SK-N-SH (cell line): ENCODE measurements at regions not wholly inside any gene's neighbourhood (a gene's known extent, or its start where the extent isn't known, plus 50 kb on each side); places are given as distances from the start of the nearest gene placed in this dataset.

ENCODE experiments used
- CTCF ChIA-PET: fragments of 300-600, 350-600 bp; formaldehyde crosslinking; extraction: SDS; loops from one replicate; lab custom pipeline; 2021; lab: Yijun Ruan, JAX
- POLR2A ChIA-PET: fragments of 350-600 bp; sonication (Branson Sonifier 250); formaldehyde crosslinking; extraction: SDS; loops from one replicate; lab custom pipeline; 2020; ENCODE audit warnings: antibody characterized with exemption, inconsistent platforms; lab: Yijun Ruan, JAX
- DNase-seq: peaks from one replicate; pipeline ENCODE4 v3.0.0; 2012
- H2AFZ ChIP-seq: fragments of 200-600 bp; sonication (generic); 2 replicates; pipeline ENCODE4 v1.8.1; 2016; ENCODE audit warnings: antibody characterized with exemption, mild to moderate bottlenecking, low read depth
- H3F3A ChIP-seq: fragments of 200-600 bp; sonication (generic); replicated peaks from 2 replicates; pipeline ENCODE3; 2016; ENCODE audit warnings: antibody characterized with exemption, mild to moderate bottlenecking; ENCODE audit not compliant: insufficient read depth
- H3K27ac ChIP-seq, 2 experiments: fragments of 200-500 bp in 1 of 2; fragments of 200-600 bp in 1 of 2; sonication (Bioruptor generic) in 1 of 2; sonication (generic), shearing (Covaris generic) in 1 of 2; 2 replicates each; pipeline versions ENCODE4 v1.5.1 to v1.6.1; 2014 to 2016; ENCODE audit warnings: low read depth in 2 of 2, inconsistent platforms in 1 of 2, low read length in 1 of 2, mild to moderate bottlenecking in 1 of 2, mixed read lengths in 1 of 2
- H3K27me3 ChIP-seq: fragments of 200-600 bp; sonication (generic), shearing (Covaris generic); 2 replicates; pipeline ENCODE4 v1.6.1; 2016; ENCODE audit warnings: mixed run types; ENCODE audit not compliant: insufficient read depth
- H3K36me3 ChIP-seq, 2 experiments: fragments of 200-500 bp in 1 of 2; fragments of 200-600 bp in 1 of 2; sonication (Bioruptor generic) in 1 of 2; sonication (generic) in 1 of 2; replicated peaks in 1 of 2; 2 replicates each; pipeline versions ENCODE3 to v1.5.1; 2014 to 2016; ENCODE audit warnings: low read length in 1 of 2, mild to moderate bottlenecking in 1 of 2; ENCODE audit not compliant: insufficient read depth in 2 of 2, control insufficient read depth in 1 of 2
- H3K4me1 ChIP-seq, 2 experiments: fragments of 200-500 bp in 1 of 2; fragments of 200-600 bp in 1 of 2; sonication (Bioruptor generic) in 1 of 2; sonication (generic), shearing (Covaris generic) in 1 of 2; 2 replicates each; pipeline versions ENCODE4 v1.5.1 to v1.6.1; 2014 to 2016; ENCODE audit warnings: low read depth in 1 of 2, low read length in 1 of 2, mixed run types in 1 of 2; ENCODE audit not compliant: insufficient read depth in 2 of 2, control insufficient read depth in 1 of 2
- H3K4me2 ChIP-seq: fragments of 200-600 bp; sonication (generic), shearing (Covaris generic); 2 replicates; pipeline ENCODE4 v1.6.1; 2017; ENCODE audit warnings: mixed run types
- H3K4me3 ChIP-seq, 2 experiments: fragments of 200-500 bp in 1 of 2; fragments of 200-600 bp in 1 of 2; sonication (Bioruptor generic) in 1 of 2; sonication (generic), shearing (Covaris generic) in 1 of 2; 2 replicates each; pipeline versions ENCODE4 v1.5.1 to v1.8.1; 2014 to 2016; ENCODE audit warnings: low read depth in 2 of 2, inconsistent platforms in 1 of 2, low read length in 1 of 2, mild to moderate bottlenecking in 1 of 2, mixed read lengths in 1 of 2, moderate library complexity in 1 of 2
- H3K79me2 ChIP-seq: fragments of 200-600 bp; sonication (generic); 2 replicates; pipeline ENCODE4 v1.8.1; 2017; ENCODE audit warnings: mild to moderate bottlenecking; ENCODE audit not compliant: insufficient read depth
- H3K9ac ChIP-seq: fragments of 200-600 bp; sonication (generic); 2 replicates; pipeline ENCODE4 v1.6.1; 2017; ENCODE audit warnings: mixed run types
- H3K9me2 ChIP-seq: fragments of 200-600 bp; sonication (generic); 2 replicates; pipeline ENCODE4 v1.6.1; 2017; ENCODE audit warnings: mixed run types
- H3K9me3 ChIP-seq: fragments of 200-600 bp; sonication (generic); 2 replicates; pipeline ENCODE4 v1.6.1; 2017; ENCODE audit warnings: mixed run types, mild to moderate bottlenecking, moderate library complexity
- H4K20me1 ChIP-seq: fragments of 200-600 bp; sonication (generic); 2 replicates; pipeline ENCODE4 v1.6.1; 2017; ENCODE audit warnings: mild to moderate bottlenecking, mixed run types; ENCODE audit not compliant: insufficient read depth
- CHD2 ChIP-seq: fragments of 150-350 bp; IDR thresholded peaks from 2 replicates; pipeline ENCODE4 v1.6.1; 2018; ENCODE audit warnings: low read length; ENCODE audit not compliant: partially characterized antibody
- ELF1 ChIP-seq: IDR thresholded peaks from 2 replicates; pipeline ENCODE4 v1.4.0; 2012
- EZH2phosphoT487 ChIP-seq: fragments of 200-600 bp; sonication (generic); IDR thresholded peaks from 2 replicates; pipeline ENCODE4 v1.6.1; 2017; ENCODE audit warnings: low read depth, mixed run types, mild to moderate bottlenecking, antibody characterized with exemption, moderate library complexity, borderline replicate concordance
- FOXJ3 ChIP-seq: sonication (generic); formaldehyde crosslinking; IDR thresholded peaks from 2 replicates; pipeline ENCODE4 v1.5.1; 2020; ENCODE audit warnings: mild to moderate bottlenecking, missing genetic modification reagents
- GATA2 ChIP-seq: sonication (generic); formaldehyde crosslinking; IDR thresholded peaks from 2 replicates; pipeline ENCODE4 v1.5.0; 2020; ENCODE audit warnings: mild to moderate bottlenecking, missing genetic modification reagents
- MEF2A ChIP-seq: IDR thresholded peaks from 2 replicates; pipeline ENCODE4 v1.4.0; 2012; ENCODE audit warnings: low read depth, borderline replicate concordance
- MXI1 ChIP-seq: IDR thresholded peaks from 2 replicates; pipeline ENCODE4 v1.6.1; 2012; ENCODE audit warnings: mild to moderate bottlenecking, low read depth, low read length, improper control_type of control experiment
- POLR2AphosphoS5 ChIP-seq: IDR thresholded peaks from 2 replicates; pipeline ENCODE4 v1.6.1; 2012; ENCODE audit warnings: low read depth, low read length
- RAD21 ChIP-seq: IDR thresholded peaks from 2 replicates; pipeline ENCODE4 v1.6.1; 2012; ENCODE audit warnings: mild to moderate bottlenecking, low read length
- RCOR1 ChIP-seq: fragments of 150-350 bp; IDR thresholded peaks from 2 replicates; pipeline ENCODE4 v1.6.1; 2017; ENCODE audit warnings: antibody characterized with exemption, low read length
- RXRA ChIP-seq: IDR thresholded peaks from 2 replicates; pipeline ENCODE4 v1.4.0; 2012; ENCODE audit warnings: low read depth, mild to moderate bottlenecking, borderline replicate concordance
- TAF1 ChIP-seq: IDR thresholded peaks from 2 replicates; pipeline ENCODE4 v1.6.1; 2012; ENCODE audit warnings: low read depth, mild to moderate bottlenecking, low read length, moderate library complexity, borderline replicate concordance
- TCF12 ChIP-seq: IDR thresholded peaks from 2 replicates; pipeline ENCODE4 v1.4.0; 2012
- TEAD4 ChIP-seq: IDR thresholded peaks from 2 replicates; pipeline ENCODE4 v1.4.0; 2012; ENCODE audit warnings: mild to moderate bottlenecking, borderline replicate concordance; ENCODE audit not compliant: insufficient read depth
- WGBS: methylation state at CpG from one replicate; pipeline ENCODE4 v1.1.6; 2017; ENCODE audit warnings: low lambda C conversion rate; 5-methylcytosine and 5-hydroxymethylcytosine counted together
- TF ChIP-seq, protein P1 (sequence below): fragments of 150-350 bp; IDR thresholded peaks from 2 replicates; pipeline ENCODE4 v1.6.1; 2016; ENCODE audit warnings: mild to moderate bottlenecking, low read depth, low read length
- TF ChIP-seq, protein P2 (sequence below): IDR thresholded peaks from 2 replicates; pipeline ENCODE4 v1.6.1; 2012; ENCODE audit warnings: mild to moderate bottlenecking, low read depth, low read length, moderate library complexity
- TF ChIP-seq, protein P3 (sequence below): IDR thresholded peaks from 2 replicates; pipeline ENCODE4 v1.4.0; 2012; ENCODE audit warnings: low read depth, borderline replicate concordance
- TF ChIP-seq, protein P4 (sequence below): fragments of 150-350 bp; IDR thresholded peaks from 2 replicates; pipeline ENCODE4 v1.6.1; 2017; ENCODE audit warnings: antibody characterized with exemption, low read length, low read depth, borderline replicate concordance
- TF ChIP-seq, protein P5 (sequence below): IDR thresholded peaks from 2 replicates; pipeline ENCODE4; 2012
- TF ChIP-seq, protein P6 (sequence below): IDR thresholded peaks from 2 replicates; pipeline ENCODE4 v1.4.0; 2012; ENCODE audit warnings: low read depth

DNA sequence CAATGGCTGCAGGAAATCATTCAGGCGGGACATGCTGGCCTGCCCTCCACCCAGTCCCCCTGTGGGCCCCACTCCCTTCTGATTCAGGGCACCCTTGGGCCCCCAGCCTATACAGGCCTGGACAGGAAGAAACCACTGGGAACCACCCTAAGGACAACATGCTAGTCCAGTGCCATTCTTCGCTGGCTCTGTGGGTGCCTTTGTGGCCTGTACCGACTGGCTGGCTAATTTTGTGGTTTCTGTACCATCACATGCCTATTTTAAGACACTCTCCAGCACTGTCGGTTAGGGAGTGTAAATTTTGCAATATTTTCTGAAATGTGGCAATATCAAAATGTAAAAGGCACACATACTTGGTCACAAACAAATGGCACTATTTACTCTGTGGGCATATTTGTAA lies 61.4 kb upstream of the POLG start:
- no peaks in the 10 kb centered on the region for H3F3A ChIP-seq
- TF ChIP-seq ELF1: no peak
- TF ChIP-seq, protein P1, sequence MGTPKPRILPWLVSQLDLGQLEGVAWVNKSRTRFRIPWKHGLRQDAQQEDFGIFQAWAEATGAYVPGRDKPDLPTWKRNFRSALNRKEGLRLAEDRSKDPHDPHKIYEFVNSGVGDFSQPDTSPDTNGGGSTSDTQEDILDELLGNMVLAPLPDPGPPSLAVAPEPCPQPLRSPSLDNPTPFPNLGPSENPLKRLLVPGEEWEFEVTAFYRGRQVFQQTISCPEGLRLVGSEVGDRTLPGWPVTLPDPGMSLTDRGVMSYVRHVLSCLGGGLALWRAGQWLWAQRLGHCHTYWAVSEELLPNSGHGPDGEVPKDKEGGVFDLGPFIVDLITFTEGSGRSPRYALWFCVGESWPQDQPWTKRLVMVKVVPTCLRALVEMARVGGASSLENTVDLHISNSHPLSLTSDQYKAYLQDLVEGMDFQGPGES: no peak
- TF ChIP-seq, protein P2, sequence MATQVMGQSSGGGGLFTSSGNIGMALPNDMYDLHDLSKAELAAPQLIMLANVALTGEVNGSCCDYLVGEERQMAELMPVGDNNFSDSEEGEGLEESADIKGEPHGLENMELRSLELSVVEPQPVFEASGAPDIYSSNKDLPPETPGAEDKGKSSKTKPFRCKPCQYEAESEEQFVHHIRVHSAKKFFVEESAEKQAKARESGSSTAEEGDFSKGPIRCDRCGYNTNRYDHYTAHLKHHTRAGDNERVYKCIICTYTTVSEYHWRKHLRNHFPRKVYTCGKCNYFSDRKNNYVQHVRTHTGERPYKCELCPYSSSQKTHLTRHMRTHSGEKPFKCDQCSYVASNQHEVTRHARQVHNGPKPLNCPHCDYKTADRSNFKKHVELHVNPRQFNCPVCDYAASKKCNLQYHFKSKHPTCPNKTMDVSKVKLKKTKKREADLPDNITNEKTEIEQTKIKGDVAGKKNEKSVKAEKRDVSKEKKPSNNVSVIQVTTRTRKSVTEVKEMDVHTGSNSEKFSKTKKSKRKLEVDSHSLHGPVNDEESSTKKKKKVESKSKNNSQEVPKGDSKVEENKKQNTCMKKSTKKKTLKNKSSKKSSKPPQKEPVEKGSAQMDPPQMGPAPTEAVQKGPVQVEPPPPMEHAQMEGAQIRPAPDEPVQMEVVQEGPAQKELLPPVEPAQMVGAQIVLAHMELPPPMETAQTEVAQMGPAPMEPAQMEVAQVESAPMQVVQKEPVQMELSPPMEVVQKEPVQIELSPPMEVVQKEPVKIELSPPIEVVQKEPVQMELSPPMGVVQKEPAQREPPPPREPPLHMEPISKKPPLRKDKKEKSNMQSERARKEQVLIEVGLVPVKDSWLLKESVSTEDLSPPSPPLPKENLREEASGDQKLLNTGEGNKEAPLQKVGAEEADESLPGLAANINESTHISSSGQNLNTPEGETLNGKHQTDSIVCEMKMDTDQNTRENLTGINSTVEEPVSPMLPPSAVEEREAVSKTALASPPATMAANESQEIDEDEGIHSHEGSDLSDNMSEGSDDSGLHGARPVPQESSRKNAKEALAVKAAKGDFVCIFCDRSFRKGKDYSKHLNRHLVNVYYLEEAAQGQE: no peak
- TF ChIP-seq RXRA: no peak
- TF ChIP-seq, protein P3, sequence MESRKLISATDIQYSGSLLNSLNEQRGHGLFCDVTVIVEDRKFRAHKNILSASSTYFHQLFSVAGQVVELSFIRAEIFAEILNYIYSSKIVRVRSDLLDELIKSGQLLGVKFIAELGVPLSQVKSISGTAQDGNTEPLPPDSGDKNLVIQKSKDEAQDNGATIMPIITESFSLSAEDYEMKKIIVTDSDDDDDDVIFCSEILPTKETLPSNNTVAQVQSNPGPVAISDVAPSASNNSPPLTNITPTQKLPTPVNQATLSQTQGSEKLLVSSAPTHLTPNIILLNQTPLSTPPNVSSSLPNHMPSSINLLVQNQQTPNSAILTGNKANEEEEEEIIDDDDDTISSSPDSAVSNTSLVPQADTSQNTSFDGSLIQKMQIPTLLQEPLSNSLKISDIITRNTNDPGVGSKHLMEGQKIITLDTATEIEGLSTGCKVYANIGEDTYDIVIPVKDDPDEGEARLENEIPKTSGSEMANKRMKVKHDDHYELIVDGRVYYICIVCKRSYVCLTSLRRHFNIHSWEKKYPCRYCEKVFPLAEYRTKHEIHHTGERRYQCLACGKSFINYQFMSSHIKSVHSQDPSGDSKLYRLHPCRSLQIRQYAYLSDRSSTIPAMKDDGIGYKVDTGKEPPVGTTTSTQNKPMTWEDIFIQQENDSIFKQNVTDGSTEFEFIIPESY: no peak
- no peak for TF ChIP-seq EZH2phosphoT487
- TF ChIP-seq RAD21: no peak
- TF ChIP-seq MEF2A: no peak
- no peak for TF ChIP-seq RCOR1
- no peak for TF ChIP-seq CHD2
- TF ChIP-seq MXI1: no peak
- TF ChIP-seq TCF12: no peak
- no peak for TF ChIP-seq TAF1
- TF ChIP-seq, protein P4, sequence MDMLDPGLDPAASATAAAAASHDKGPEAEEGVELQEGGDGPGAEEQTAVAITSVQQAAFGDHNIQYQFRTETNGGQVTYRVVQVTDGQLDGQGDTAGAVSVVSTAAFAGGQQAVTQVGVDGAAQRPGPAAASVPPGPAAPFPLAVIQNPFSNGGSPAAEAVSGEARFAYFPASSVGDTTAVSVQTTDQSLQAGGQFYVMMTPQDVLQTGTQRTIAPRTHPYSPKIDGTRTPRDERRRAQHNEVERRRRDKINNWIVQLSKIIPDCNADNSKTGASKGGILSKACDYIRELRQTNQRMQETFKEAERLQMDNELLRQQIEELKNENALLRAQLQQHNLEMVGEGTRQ: no peak
- TF ChIP-seq POLR2AphosphoS5: no peak
- TF ChIP-seq, protein P5, sequence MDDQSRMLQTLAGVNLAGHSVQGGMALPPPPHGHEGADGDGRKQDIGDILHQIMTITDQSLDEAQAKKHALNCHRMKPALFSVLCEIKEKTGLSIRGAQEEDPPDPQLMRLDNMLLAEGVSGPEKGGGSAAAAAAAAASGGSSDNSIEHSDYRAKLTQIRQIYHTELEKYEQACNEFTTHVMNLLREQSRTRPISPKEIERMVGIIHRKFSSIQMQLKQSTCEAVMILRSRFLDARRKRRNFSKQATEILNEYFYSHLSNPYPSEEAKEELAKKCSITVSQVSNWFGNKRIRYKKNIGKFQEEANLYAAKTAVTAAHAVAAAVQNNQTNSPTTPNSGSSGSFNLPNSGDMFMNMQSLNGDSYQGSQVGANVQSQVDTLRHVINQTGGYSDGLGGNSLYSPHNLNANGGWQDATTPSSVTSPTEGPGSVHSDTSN: no peak
- no peak for TF ChIP-seq FOXJ3
- TF ChIP-seq GATA2: no peak
- no peak for TF ChIP-seq TEAD4
- TF ChIP-seq, protein P6, sequence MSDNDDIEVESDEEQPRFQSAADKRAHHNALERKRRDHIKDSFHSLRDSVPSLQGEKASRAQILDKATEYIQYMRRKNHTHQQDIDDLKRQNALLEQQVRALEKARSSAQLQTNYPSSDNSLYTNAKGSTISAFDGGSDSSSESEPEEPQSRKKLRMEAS: no peak
- H3K27ac ChIP-seq: no peak overlapping the region; a peak in 1 of 4 replicates
- H3K4me3 ChIP-seq: no peak overlapping the region
- H3K36me3 ChIP-seq: no peaks in the 10 kb centered on the region
- ChIA-PET CTCF (interaction anchor here (31.1 kb wide), 1 partner anchor 36 kb away, joined by 766 read pairs; no protein-coding TSS in a partner anchor), POLR2A (no interaction called here)
- H3K9me3 ChIP-seq: no peaks in the 10 kb centered on the region
- H4K20me1 ChIP-seq: no peaks in the 10 kb centered on the region
- no peak for DNase-seq
- H2AFZ ChIP-seq: no peak overlapping the region
- H3K9me2 ChIP-seq: no peaks in the 10 kb centered on the region
- no peak overlapping the region for H3K9ac ChIP-seq
- H3K27me3 ChIP-seq: no peaks in the 10 kb centered on the region
- no peak overlapping the region for H3K4me2 ChIP-seq
- 76% methylated on average over 4 of the region's 4 CpGs for WGBS
- no peaks in the 10 kb centered on the region for H3K79me2 ChIP-seq
- H3K4me1 ChIP-seq: peaks cover 0 to 27% of the 10 kb centered on the region in 2 experiments; a peak in 2 of 4 replicates
